Common myeloid progenitor, CD34-positive (primary cell): ENCODE measurements at regions not wholly inside any gene's neighbourhood (a gene's known extent, or its start where the extent isn't known, plus 50 kb on each side); places are given as distances from the start of the nearest gene placed in this dataset.

Experiments used
- CTCF ChIA-PET: fragments of 350-600 bp; sonication (Branson Sonifier 250); formaldehyde crosslinking; loops from one replicate; lab custom pipeline; 2021; ENCODE audit warnings: antibody characterized with exemption; lab: Charles Lee
- POLR2A ChIA-PET: fragments of 350-600 bp; sonication (Branson Sonifier 250); formaldehyde crosslinking; loops from one replicate; lab custom pipeline; 2021; ENCODE audit warnings: antibody characterized with exemption; lab: Charles Lee
- DNase-seq, 3 donors: peaks; one replicate each; pipeline versions ENCODE4 v3.0.0 to v3.0.0-alpha.2; 2013
- H3K27ac ChIP-seq, 2 experiments: 1 replicate in 1 of 2; 2 replicates in 1 of 2; pipeline ENCODE4 v1.7.0; 2013; ENCODE audit warnings: inconsistent platforms in 2 of 2, low read length in 2 of 2, mild to moderate bottlenecking in 2 of 2, low read depth in 1 of 2, moderate library complexity in 1 of 2; ENCODE audit not compliant: severe bottlenecking in 2 of 2, insufficient read depth in 1 of 2, poor library complexity in 1 of 2
- H3K27me3 ChIP-seq, 5 experiments: replicated peaks in 2 of 5; 1 replicate in 3 of 5; 2 replicates in 2 of 5; pipeline versions ENCODE4 v1.6.1 to v1.7.0; 2013; ENCODE audit warnings: low read length in 4 of 5, mild to moderate bottlenecking in 2 of 5, moderate library complexity in 2 of 5, inconsistent platforms in 1 of 5; ENCODE audit not compliant: insufficient read depth in 5 of 5, control insufficient read depth in 4 of 5
- H3K36me3 ChIP-seq, 4 experiments: 1 replicate in 2 of 4; 2 replicates in 2 of 4; pipeline versions ENCODE4 v1.6.1 to v1.7.0; 2013; ENCODE audit warnings: low read length in 3 of 4, control low read depth in 1 of 4, mild to moderate bottlenecking in 1 of 4; ENCODE audit not compliant: control insufficient read depth in 4 of 4, insufficient read depth in 4 of 4
- H3K4me1 ChIP-seq, 4 experiments: 1 replicate in 3 of 4; 2 replicates in 1 of 4; pipeline versions ENCODE4 v1.6.1 to v1.7.1; 2013; ENCODE audit warnings: low read length in 3 of 4, mild to moderate bottlenecking in 3 of 4, control low read depth in 1 of 4, inconsistent platforms in 1 of 4, moderate library complexity in 1 of 4; ENCODE audit not compliant: control insufficient read depth in 4 of 4, insufficient read depth in 4 of 4; ENCODE audit errors: control extremely low read depth in 1 of 4
- H3K4me3 ChIP-seq, 7 experiments: 1 replicate in 4 of 7; 2 replicates in 3 of 7; pipeline versions ENCODE4 v1.5.1 to v1.7.0; 2013; ENCODE audit warnings: mild to moderate bottlenecking in 7 of 7, low read length in 6 of 7, moderate library complexity in 6 of 7, inconsistent platforms in 2 of 7, low read depth in 2 of 7, control low read depth in 1 of 7; ENCODE audit not compliant: insufficient read depth in 4 of 7, control insufficient read depth in 1 of 7; ENCODE audit errors: extremely low read depth in 1 of 7
- H3K9me3 ChIP-seq, 5 experiments: 1 replicate in 4 of 5; 2 replicates in 1 of 5; pipeline versions ENCODE4 v1.6.1 to v1.7.1; 2013; ENCODE audit warnings: low read length in 4 of 5, mild to moderate bottlenecking in 2 of 5, inconsistent platforms in 1 of 5, low read depth in 1 of 5, moderate library complexity in 1 of 5; ENCODE audit not compliant: control insufficient read depth in 4 of 5, insufficient read depth in 2 of 5; ENCODE audit errors: control extremely low read depth in 1 of 5
- WGBS: methylation state at CpG from one replicate; pipeline ENCODE4 v1.1.5; 2013; ENCODE audit not compliant: insufficient coverage; 5-methylcytosine and 5-hydroxymethylcytosine counted together

DNA sequence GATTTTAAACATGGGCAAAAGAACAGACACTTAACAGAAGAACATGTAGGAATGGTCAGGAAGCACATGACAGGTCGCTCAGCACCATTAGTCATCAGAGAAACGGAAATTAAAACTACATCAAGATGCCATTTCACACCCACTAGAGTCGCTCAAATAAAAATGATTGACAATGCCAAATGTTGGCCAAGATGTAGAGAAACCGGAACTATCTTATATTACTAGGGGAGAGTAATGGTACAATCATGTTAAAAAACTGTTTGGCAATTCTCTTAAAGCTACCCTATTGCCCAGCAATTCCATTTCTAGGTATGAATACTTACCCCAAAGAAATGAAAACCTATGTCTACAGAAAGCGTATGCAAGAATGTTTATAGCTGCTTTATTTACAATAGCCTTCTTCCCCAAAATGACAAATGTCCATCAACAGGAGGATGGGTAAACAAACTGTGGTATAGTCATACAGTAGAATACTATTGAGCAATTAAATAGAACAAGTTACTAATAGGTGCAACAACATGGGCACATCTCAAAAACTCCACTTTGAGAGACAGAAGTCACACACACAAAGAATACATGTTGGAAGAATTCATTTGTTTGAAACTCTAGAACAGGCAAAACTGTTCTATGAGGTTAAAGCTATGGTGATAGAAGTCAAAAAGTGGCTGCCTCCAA is 92.8 kb downstream of the ETS2 start:
- Histone ChIP-seq H3K36me3 (no peaks in the 10 kb centered on the region), H3K4me3 (no peak overlapping the region), H3K4me1 (peaks cover 0 to 7% (median 0%) of the 10 kb centered on the region in 4 experiments), H3K27me3 (no peaks in the 10 kb centered on the region), H3K9me3 (peaks cover 3 to 14% (median 6%) of the 10 kb centered on the region in 5 experiments), H3K27ac (no peak overlapping the region)
- ChIA-PET POLR2A (no interaction called here), CTCF (interaction anchor here (1.1 kb wide), 1 partner anchor 58 kb away, joined by 3 read pairs; no protein-coding TSS in a partner anchor)
- DNase-seq, result peak in 2 of 3 donors; percentile 64 to 80
- WGBS, result no CpG with 5 or more reads among the region's 5 CpGs

DNA sequence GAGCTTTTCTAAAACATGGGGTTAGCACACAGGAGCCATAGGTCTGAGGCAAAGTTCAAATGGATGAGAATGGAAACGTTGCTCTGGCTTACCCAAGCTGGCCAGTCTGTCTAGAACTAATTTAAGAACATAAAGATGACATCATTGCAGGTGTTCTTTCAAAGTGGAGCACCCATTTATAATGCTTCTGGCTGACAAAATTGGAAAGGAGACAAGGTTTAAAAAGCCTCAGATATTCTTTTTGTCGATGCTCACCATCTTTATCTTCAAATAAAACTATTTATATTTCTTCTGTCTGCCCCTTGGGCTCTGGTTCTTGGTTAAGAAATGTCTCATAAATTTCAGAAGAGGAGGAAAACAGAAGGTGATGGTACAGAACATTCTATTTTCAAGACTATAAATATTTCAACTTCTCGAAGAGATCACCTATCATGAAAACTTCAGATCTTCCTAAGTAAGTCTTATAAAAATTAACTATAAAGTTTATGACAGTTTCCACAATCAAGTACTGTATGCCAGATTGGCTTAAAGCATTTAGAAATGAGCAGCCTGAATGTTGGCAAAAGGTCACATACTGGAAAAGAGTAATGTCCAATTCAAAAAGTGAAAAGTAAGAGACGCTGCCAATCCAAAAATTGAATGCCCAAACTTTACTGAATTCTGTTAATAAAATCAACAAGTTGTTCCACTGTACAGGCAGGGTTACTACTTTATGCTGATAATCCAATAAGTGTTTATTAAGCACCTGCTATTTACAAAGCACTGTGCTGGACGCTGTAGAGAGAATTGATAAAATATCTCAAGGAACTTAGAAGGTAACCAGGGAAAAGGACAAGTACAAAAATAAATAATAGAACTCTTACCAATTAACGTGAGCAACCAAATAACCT is 92.0 kb downstream of the ETS2 start:
- no peak overlapping the region for H3K27ac ChIP-seq
- no peak for DNase-seq
- no peaks in the 10 kb centered on the region for H3K27me3 ChIP-seq
- peaks cover 0 to 7% (median 0%) of the 10 kb centered on the region in 4 experiments for H3K4me1 ChIP-seq
- no peak overlapping the region for H3K4me3 ChIP-seq
- no peaks in the 10 kb centered on the region for H3K36me3 ChIP-seq
- POLR2A ChIA-PET, result no interaction called here
- WGBS, result 93% methylated on average over 2 of the region's 6 CpGs
- peaks cover 1 to 11% (median 4%) of the 10 kb centered on the region in 5 experiments for H3K9me3 ChIP-seq
- CTCF ChIA-PET, result interaction anchor here (0.9 kb wide), 1 partner anchor 10 kb away, joined by 3 read pairs; no protein-coding TSS in a partner anchor

DNA sequence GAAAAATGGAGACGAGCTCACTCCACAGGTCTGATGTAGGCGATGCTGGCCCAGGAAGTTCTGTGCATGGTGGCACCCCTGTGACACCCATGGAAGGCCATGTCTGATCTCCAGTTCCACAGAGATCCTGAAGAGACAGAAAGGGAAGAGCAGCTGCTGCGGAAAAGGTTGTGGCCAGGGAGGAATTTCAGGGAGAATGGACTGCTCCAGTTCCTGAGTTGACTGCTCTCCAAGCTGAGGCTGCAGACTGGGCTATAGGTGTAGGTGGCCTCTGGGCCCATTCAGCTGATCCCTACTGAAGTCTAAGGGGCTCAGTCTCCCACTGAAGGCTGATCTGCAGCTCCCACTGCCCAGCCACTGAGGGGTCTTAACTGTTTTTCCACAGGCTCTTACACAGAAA is 89.2 kb downstream of the ETS2 start:
- Histone ChIP-seq H3K27me3 (no peaks in the 10 kb centered on the region), H3K4me1 (peaks cover 0 to 7% (median 0%) of the 10 kb centered on the region in 4 experiments), H3K9me3 (peaks cover 0 to 12% (median under 1%) of the 10 kb centered on the region in 5 experiments), H3K4me3 (no peak overlapping the region), H3K27ac (no peak overlapping the region), H3K36me3 (no peaks in the 10 kb centered on the region)
- no peak for DNase-seq
- 100% methylated on average over 3 of the region's 3 CpGs for WGBS
- POLR2A ChIA-PET, result interaction anchor here (0.6 kb wide), 1 partner anchor 154 kb away, joined by 4 read pairs; no protein-coding TSS in a partner anchor
- CTCF ChIA-PET, result interaction anchor here (2.4 kb wide), 1 partner anchor 12 kb away, joined by 5 read pairs; no protein-coding TSS in a partner anchor

DNA sequence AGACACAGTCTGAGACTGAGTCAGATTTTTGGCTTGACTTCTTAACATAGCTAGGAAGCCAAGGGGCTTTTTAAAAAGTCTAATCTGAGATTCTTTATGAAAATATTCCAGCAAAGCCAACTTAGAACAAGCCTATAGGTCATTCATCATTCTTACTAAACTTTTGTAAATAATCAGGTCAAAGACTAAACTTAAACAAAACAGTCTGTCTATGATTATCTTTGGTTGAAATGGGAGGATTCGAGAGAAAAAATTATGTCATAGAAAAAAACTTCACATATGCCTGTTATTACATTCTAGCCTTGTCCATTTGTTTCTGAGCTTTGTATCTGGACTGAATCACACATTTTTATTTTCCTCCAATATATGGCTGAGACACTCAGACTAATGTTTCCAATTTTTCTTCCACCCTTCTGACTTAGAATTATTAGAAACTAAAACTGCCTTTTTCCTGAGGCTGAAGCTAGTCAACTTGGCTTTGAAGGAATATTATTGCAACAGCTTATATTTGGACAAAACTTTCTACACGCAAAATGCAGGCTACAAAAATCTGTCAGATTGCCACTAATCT is 83.3 kb downstream of the ETS2 start:
- no peak overlapping the region for H3K27ac ChIP-seq
- ChIA-PET CTCF (interaction anchor here (1.1 to 1.3 kb wide), 2 partner anchors 9 to 13 kb away, joined by 3 to 8 read pairs; no protein-coding TSS in a partner anchor), POLR2A (no interaction called here)
- no CpG with 5 or more reads among the region's 2 CpGs for WGBS
- H3K36me3 ChIP-seq, result no peaks in the 10 kb centered on the region
- H3K9me3 ChIP-seq, result peaks cover 13 to 52% (median 18%) of the 10 kb centered on the region in 5 experiments
- no peaks in the 10 kb centered on the region for H3K27me3 ChIP-seq
- H3K4me3 ChIP-seq, result no peak overlapping the region
- no peaks in the 10 kb centered on the region for H3K4me1 ChIP-seq
- no peak for DNase-seq

DNA sequence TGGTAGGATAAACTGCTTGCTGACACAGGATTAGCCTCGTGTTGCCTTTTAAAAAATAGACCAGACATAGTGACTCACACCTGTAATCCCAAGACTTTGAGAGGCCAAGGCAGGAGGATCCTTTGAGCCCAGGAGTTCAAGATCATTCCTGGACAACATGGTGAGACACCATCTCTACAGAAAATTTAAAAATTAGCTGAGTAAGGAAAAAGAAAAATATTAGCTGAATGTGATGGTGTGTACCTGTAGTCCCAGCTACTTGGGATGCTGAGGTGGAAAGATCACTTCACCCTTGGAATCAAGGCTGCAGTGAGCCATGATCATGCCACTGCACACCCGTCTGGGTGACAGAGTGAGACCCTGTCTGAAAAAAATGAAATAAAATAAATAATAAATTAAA is 82.0 kb downstream of the ETS2 start:
- CTCF ChIA-PET, result interaction anchor here (1.2 to 1.4 kb wide), 3 partner anchors 10 to 34 kb away, joined by 3 to 4 read pairs (median 4); no protein-coding TSS in a partner anchor
- POLR2A ChIA-PET, result no interaction called here

DNA sequence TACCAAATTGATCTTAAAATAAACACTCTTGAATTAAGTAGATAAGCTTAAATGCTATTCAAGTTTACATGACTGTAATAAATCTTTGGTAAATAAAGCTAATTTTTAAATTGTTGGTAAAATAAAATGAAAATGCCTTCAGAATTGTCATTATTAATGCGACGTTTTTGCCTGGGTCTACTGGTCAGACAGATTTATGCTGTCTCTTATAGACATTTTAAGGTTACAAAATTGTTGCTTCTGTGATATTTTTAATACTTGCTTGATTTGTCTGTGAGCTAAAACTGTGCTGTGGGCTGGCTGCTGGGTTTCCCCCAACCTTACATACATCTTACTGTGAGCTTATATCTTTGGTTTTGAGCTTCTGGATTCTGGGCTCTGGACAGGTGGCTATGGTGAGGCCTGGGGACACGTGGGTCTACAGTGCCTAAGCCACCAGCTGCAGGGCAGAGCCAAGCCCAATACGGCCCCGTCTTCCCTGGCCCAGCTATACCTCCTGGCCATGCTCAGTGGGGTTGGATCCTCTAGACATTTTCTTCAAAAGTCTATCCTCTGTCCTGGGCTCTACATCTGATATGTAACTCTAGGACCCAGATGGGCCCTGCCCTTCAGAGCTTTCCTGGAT is 81.4 kb downstream of the ETS2 start:
- no peaks in the 10 kb centered on the region for H3K36me3 ChIP-seq
- ChIA-PET POLR2A (no interaction called here), CTCF (interaction anchor here (0.9 to 1.6 kb wide), 4 partner anchors 10 to 55 kb away, joined by 3 to 5 read pairs (median 4); no protein-coding TSS in a partner anchor)
- no peaks in the 10 kb centered on the region for H3K27me3 ChIP-seq
- H3K27ac ChIP-seq, result no peak overlapping the region
- no peak overlapping the region for H3K4me3 ChIP-seq
- no peak for DNase-seq
- no peaks in the 10 kb centered on the region for H3K4me1 ChIP-seq
- peaks cover 13 to 58% (median 20%) of the 10 kb centered on the region in 5 experiments for H3K9me3 ChIP-seq
- 83% methylated on average over 4 of the region's 5 CpGs for WGBS

More for the DNA sequence above, 82.0 kb downstream of the ETS2 start:
- Histone ChIP-seq H3K36me3 (no peaks in the 10 kb centered on the region), H3K4me1 (no peaks in the 10 kb centered on the region), H3K4me3 (no peak overlapping the region), H3K27ac (no peak overlapping the region), H3K9me3 (peaks cover 13 to 61% (median 18%) of the 10 kb centered on the region in 5 experiments), H3K27me3 (no peaks in the 10 kb centered on the region)
- no peak for DNase-seq
- 88% methylated on average over 1 of the region's 2 CpGs for WGBS
